Fibroblast of the aortic adventitia (primary cell): ENCODE measurements at regions not wholly inside any gene's neighbourhood (a gene's known extent, or its start where the extent isn't known, plus 50 kb on each side); places are given as distances from the start of the nearest gene placed in this dataset.

Experiments
- DNase-seq: peaks from one replicate; pipeline ENCODE4 v3.0.0-alpha.2; 2010; ENCODE audit warnings: low read depth
- H3K4me3 ChIP-seq: 2 replicates; pipeline ENCODE4 v1.5.1; 2011; ENCODE audit warnings: low read depth, mild to moderate bottlenecking, control low read depth, low read length, moderate library complexity
- TF ChIP-seq, protein P1 (sequence below): IDR thresholded peaks from 2 replicates; pipeline ENCODE4 v1.5.1; 2011; ENCODE audit warnings: mild to moderate bottlenecking, low read length, control low read depth, inconsistent platforms; ENCODE audit not compliant: insufficient read depth

DNA sequence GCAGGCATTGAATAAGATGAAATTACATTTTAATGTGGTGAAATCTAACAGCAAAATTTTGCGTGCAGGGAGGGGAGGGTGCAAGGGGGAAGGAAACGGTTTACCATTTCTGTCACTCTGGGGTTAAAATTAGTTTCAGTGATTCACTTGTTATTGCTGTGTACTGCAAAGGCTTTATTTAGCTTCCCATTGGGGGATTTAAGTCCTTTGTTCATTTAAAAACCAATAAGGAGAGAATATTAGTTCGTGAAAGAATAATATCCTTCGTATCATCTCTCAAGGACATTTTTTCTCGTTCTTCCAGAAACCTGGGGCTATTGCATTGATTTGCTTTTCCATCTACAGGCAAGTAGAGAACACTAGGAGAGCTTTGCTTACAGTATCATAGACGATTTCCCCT lies 667.8 kb upstream of the RGMB start:
- DNase-seq = no peak
- no peak overlapping the region for H3K4me3 ChIP-seq

DNA sequence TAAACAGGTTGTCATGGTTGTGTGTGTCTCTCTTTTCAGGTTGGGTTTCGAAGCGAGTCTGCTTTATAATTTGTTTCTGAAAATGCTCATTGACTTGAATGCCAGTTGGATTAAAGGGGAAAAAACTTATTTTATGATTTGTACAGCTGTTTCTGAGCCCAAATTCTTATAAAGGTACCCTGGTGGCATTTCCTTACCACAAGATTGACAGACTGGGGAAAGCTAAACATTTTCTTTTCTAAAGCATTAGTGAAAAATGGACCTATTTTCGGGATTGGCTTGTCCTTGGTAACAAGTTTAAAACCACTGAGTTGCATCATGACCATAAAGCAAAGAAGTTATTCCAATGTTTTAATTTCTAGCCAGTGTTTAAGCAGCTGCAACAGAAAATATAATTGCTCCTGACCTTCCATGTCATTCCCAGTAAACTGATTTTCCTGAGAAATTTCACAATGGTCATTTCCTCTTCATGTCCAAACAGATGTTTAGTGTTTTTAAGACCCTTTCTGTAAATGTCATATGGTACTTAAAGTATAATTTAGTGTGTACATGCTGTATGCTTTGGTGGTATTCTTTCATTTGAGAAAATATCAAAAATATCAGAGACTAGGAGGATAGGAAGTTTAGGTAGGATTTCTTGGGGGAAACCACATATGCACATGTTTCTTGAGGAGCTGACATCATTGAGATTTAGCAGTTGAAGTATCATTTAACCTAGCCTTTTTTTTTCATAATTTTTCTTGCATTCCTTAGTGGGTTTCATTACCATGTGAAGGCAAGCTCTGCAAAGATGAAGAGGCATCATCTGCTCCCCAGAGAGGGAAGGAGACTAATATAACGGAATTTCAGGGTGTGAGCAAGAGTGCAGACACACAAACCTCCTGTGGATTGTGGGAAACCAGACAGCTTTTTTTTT lies 667.1 kb upstream of the RGMB start:
- TF ChIP-seq, protein P1, sequence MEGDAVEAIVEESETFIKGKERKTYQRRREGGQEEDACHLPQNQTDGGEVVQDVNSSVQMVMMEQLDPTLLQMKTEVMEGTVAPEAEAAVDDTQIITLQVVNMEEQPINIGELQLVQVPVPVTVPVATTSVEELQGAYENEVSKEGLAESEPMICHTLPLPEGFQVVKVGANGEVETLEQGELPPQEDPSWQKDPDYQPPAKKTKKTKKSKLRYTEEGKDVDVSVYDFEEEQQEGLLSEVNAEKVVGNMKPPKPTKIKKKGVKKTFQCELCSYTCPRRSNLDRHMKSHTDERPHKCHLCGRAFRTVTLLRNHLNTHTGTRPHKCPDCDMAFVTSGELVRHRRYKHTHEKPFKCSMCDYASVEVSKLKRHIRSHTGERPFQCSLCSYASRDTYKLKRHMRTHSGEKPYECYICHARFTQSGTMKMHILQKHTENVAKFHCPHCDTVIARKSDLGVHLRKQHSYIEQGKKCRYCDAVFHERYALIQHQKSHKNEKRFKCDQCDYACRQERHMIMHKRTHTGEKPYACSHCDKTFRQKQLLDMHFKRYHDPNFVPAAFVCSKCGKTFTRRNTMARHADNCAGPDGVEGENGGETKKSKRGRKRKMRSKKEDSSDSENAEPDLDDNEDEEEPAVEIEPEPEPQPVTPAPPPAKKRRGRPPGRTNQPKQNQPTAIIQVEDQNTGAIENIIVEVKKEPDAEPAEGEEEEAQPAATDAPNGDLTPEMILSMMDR = no peak
- no peak overlapping the region for H3K4me3 ChIP-seq

More for the DNA sequence above, 667.8 kb upstream of the RGMB start:
- TF ChIP-seq, protein P1 = no peak

DNA sequence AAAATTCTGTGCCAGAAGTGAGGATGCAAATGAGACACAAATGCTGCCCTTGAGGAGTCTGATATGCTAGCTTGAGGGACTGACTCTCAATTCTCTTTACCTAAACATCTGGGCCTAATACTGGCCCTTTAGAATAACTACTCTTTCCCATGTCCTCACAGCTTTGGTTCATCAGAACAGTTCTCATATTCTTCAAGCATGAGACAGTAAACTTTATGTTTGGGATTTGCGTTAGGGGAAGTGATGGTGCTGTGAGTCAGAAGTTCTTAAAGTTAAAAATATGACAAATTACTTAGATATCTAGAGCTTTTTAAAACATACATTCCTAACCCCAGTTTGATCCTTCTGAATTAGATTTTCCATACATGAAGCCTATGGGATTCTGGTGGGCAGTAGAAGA lies 665.0 kb upstream of the RGMB start:
- TF ChIP-seq, protein P1 = no peak
- no peak overlapping the region for H3K4me3 ChIP-seq
- peak; percentile 83 for DNase-seq

More for the DNA sequence above, 667.1 kb upstream of the RGMB start:
- DNase-seq = no peak

DNA sequence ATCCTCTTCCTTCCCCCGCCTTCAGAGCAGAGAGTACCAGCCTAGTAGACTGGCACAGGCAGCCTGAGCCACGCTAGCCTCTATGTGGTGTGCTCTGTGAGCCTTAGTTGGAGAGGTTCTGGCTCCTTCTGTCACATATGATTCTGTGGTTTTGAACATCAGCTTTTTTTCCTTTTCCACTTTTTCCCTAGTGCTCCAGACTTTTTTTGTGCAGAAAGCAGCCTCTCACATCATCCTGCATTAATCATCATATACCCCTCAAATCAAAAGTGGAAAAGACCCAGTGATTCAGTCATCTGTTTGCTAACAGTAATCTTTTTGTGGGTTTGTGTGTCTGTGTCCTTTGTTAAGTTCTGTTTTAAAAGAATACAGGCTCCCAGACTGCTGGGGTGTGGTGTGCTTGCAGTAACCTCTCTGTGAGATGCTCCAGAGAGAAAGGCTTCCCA lies 663.9 kb upstream of the RGMB start:
- no peak overlapping the region for H3K4me3 ChIP-seq
- TF ChIP-seq, protein P1 = no peak
- DNase-seq = peak; percentile 83

DNA sequence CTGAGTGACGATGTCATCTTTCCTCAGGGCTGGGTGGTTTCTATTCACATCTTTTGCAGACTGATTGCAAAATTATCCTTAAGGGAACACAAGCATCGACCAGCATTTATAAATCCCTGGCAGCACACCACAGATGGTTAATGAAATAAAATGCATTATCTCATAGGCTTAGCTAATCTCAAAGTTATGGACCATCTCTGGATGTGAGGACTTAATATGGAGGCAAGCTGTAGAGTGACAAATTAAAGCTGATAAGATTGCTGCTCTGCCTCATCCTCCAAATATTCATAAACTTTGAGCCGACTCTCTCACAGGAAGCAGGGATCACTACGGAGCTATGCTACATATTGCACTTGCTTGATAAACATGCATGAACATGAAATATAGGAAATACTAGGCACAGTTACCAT lies 663.2 kb upstream of the RGMB start:
- no peak overlapping the region for H3K4me3 ChIP-seq
- DNase-seq = peak; percentile 82
- TF ChIP-seq, protein P1 = no peak

DNA sequence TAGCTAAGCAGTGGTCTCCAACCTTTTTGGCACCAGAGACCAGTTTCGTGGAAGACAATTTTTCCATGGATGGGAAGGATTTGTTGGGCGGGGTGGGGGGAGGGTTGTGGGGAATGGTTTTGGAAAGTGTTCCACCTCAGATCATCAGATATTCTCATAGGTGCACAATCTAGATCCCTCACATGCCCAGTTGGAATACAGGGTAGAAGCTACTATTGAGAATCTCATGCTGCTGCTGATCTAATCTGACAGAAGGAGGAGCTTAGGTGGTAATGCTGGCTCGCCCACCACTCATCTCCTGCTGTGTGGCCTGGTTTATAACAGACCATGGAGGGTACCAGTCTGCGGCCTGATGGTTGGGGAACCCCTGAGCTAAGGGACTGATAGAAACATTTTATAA lies 662.7 kb upstream of the RGMB start:
- no peak for DNase-seq
- H3K4me3 ChIP-seq = no peak overlapping the region
- TF ChIP-seq, protein P1 = no peak
